CD8-positive, alpha-beta memory T cell (primary cell): ENCODE measurements at regions not wholly inside any gene's neighbourhood (a gene's known extent, or its start where the extent isn't known, plus 50 kb on each side); places are given as distances from the start of the nearest gene placed in this dataset.
A peak's percentile ranks its signal among the peaks of the same experiment; 100 is the strongest.

Source experiments
- CTCF ChIA-PET: fragments of 350-600 bp; sonication (Branson Sonifier 250); formaldehyde crosslinking; loops from one replicate; lab custom pipeline; 2021; ENCODE audit warnings: antibody characterized with exemption; lab: Charles Lee
- POLR2A ChIA-PET: fragments of 350-600 bp; sonication (Branson Sonifier 250); formaldehyde crosslinking; loops from one replicate; lab custom pipeline; 2021; ENCODE audit warnings: antibody characterized with exemption; lab: Charles Lee
- DNase-seq, 5 donors: peaks; one replicate each; pipeline versions ENCODE4 v3.0.0 to v3.0.0-alpha.2; 2020 to 2022; ENCODE audit warnings: mixed read lengths in 1 of 5
- H3K27ac ChIP-seq: one replicate; pipeline ENCODE4 v1.7.0; 2013; ENCODE audit warnings: low read depth, mild to moderate bottlenecking, low read length, moderate library complexity
- H3K27me3 ChIP-seq: 2 replicates; pipeline ENCODE4 v1.7.0; 2013; ENCODE audit warnings: low read length, mild to moderate bottlenecking; ENCODE audit not compliant: insufficient read depth, poor library complexity, severe bottlenecking
- H3K36me3 ChIP-seq: 2 replicates; pipeline ENCODE4 v1.7.0; 2013; ENCODE audit warnings: mild to moderate bottlenecking, low read length, moderate library complexity; ENCODE audit not compliant: insufficient read depth
- H3K4me1 ChIP-seq: 2 replicates; pipeline ENCODE4 v1.7.0; 2013; ENCODE audit warnings: mild to moderate bottlenecking, low read length, moderate library complexity; ENCODE audit not compliant: insufficient read depth
- H3K4me3 ChIP-seq: 2 replicates; pipeline ENCODE4 v1.7.0; 2013; ENCODE audit warnings: mild to moderate bottlenecking, low read length
- H3K9me3 ChIP-seq: 2 replicates; pipeline ENCODE4 v1.7.0; 2013; ENCODE audit warnings: mild to moderate bottlenecking, low read length
- H3K27ac Mint-ChIP-seq, 8 donors: one replicate each; pipeline ENCODE4 v1.8.0; 2020 to 2021; ENCODE audit warnings: mixed read lengths in 8 of 8, mild to moderate bottlenecking in 6 of 8, inconsistent platforms in 3 of 8, moderate library complexity in 3 of 8
- H3K27me3 Mint-ChIP-seq, 2 donors: one replicate each; pipeline ENCODE4 v1.8.0; 2020 to 2021; ENCODE audit warnings: mixed read lengths in 2 of 2, mild to moderate bottlenecking in 1 of 2, moderate library complexity in 1 of 2
- H3K36me3 Mint-ChIP-seq, 3 donors: one replicate each; pipeline ENCODE4 v1.8.0; 2020 to 2021; ENCODE audit warnings: mixed read lengths in 3 of 3, inconsistent platforms in 1 of 3, mild to moderate bottlenecking in 1 of 3
- H3K4me1 Mint-ChIP-seq, 3 donors: one replicate each; pipeline ENCODE4 v1.8.0; 2020 to 2021; ENCODE audit warnings: mixed read lengths in 3 of 3, inconsistent platforms in 1 of 3, mild to moderate bottlenecking in 1 of 3
- H3K4me3 Mint-ChIP-seq, 7 donors: one replicate each; pipeline ENCODE4 v1.8.0; 2020 to 2021; ENCODE audit warnings: mixed read lengths in 7 of 7, mild to moderate bottlenecking in 6 of 7, moderate library complexity in 4 of 7, inconsistent platforms in 2 of 7
- H3K9me3 Mint-ChIP-seq, 5 donors: one replicate each; pipeline ENCODE4 v1.8.0; 2020 to 2022; ENCODE audit warnings: mixed read lengths in 5 of 5, mild to moderate bottlenecking in 3 of 5, moderate library complexity in 2 of 5, inconsistent platforms in 1 of 5

GRCh38 chrX:131783555-131784308 lies 239.4 kb upstream of the STK26 start:
- Histone ChIP-seq H3K4me3 (no peak overlapping the region), H3K36me3 (no peaks in the 10 kb centered on the region), H3K4me1 (no peaks in the 10 kb centered on the region), H3K9me3 (no peaks in the 10 kb centered on the region), H3K27me3 (no peaks in the 10 kb centered on the region), H3K27ac (no peak overlapping the region)
- POLR2A ChIA-PET: no interaction called here
- Mint-ChIP-seq H3K9me3 (no peaks in the 10 kb centered on the region), H3K4me1 (peaks cover 0 to 15% (median 8%) of the 10 kb centered on the region in 3 donors), H3K36me3 (no peaks in the 10 kb centered on the region), H3K27me3 (no peaks in the 10 kb centered on the region), H3K4me3 (peak overlapping the region in 5 of 7 donors; percentile 32 to 83 (median 59)), H3K27ac (peak overlapping the region in 4 of 8 donors; percentile 36 to 72 (median 50))
- peak in 2 of 5 donors; percentile 81 for DNase-seq
- CTCF ChIA-PET: no interaction called here

GRCh38 chrX:131789664-131790063 lies 233.4 kb upstream of the STK26 start:
- peaks cover 0 to 20% (median 10%) of the 10 kb centered on the region in 3 donors for H3K4me1 Mint-ChIP-seq
- no peak overlapping the region for H3K4me3 Mint-ChIP-seq
- H3K36me3 ChIP-seq: no peaks in the 10 kb centered on the region
- H3K36me3 Mint-ChIP-seq: no peaks in the 10 kb centered on the region
- no peak overlapping the region for H3K27ac ChIP-seq
- no peaks in the 10 kb centered on the region for H3K4me1 ChIP-seq
- DNase-seq: no peak
- no peaks in the 10 kb centered on the region for H3K9me3 Mint-ChIP-seq
- POLR2A ChIA-PET: no interaction called here
- H3K27me3 Mint-ChIP-seq: no peaks in the 10 kb centered on the region
- H3K4me3 ChIP-seq: no peak overlapping the region
- no peaks in the 10 kb centered on the region for H3K27me3 ChIP-seq
- H3K27ac Mint-ChIP-seq: no peak overlapping the region
- CTCF ChIA-PET: no interaction called here
- no peaks in the 10 kb centered on the region for H3K9me3 ChIP-seq

DNA sequence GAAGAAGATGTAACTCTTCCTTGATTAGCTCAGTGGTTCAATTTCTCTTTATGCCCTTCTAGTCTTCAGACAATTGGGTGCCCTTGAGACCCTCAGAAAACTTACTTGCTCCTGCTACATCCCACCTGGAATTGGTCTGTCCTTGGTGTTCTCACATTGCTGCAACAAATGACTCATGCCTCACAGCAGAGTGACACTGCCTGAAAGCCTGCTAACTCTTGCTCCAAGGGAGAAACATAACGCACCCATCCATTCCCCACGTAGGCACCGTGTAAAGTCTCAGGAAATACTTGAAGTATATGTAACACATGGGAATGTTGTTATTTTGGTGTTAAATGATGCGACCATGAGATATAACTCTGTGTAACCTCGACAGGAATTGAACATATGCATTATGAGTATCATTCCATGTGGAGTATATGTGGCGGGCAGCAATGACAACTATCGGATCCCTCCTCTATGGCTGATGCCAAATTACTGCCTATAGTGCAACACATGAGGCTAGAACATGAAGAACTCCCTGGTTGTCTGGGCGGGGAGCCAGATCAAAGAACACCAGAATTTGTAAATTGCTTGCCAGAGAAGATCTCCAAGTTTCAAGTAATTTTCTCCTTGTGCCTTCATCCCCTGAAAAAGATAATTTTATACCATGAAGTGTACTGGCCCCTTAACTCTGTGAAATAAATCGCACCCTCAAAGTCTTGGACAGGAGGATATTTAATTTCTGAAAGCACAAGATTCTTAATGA lies 231.3 kb upstream of the STK26 start:
- Histone ChIP-seq H3K27ac (no peak overlapping the region), H3K9me3 (no peaks in the 10 kb centered on the region), H3K4me3 (no peak overlapping the region), H3K4me1 (no peaks in the 10 kb centered on the region), H3K27me3 (no peaks in the 10 kb centered on the region), H3K36me3 (no peaks in the 10 kb centered on the region)
- peaks cover 0 to 20% (median 10%) of the 10 kb centered on the region in 3 donors for H3K4me1 Mint-ChIP-seq
- H3K9me3 Mint-ChIP-seq: no peaks in the 10 kb centered on the region
- no peaks in the 10 kb centered on the region for H3K27me3 Mint-ChIP-seq
- H3K4me3 Mint-ChIP-seq: peak overlapping the region in 5 of 7 donors; percentile 94 to 99 (median 97)
- peak overlapping the region in 6 of 8 donors; percentile 39 to 95 (median 62) for H3K27ac Mint-ChIP-seq
- ChIA-PET POLR2A (no interaction called here), CTCF (no interaction called here)
- no peaks in the 10 kb centered on the region for H3K36me3 Mint-ChIP-seq
- no peak for DNase-seq

DNA sequence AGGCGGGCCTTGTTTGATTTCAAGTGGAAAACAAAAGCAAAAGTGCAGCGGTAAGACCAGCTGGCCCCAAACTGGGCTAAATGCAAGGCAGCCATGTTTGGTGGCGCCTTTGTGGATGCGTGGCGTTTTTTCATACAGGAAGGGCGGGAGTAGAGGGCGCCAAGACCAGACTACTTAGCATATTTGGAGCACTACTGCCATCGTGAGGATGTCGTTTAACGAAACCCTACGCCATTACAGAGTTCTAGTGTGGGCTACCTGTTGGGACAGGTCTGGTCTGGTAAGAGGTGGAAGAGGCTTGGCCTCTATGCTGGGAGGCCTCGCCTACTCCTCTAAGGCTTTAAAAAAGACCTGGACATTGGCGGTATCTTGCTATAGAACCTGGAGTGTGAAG lies 230.7 kb upstream of the STK26 start:
- H3K9me3 Mint-ChIP-seq: no peaks in the 10 kb centered on the region
- Histone ChIP-seq H3K4me3 (no peak overlapping the region), H3K36me3 (no peaks in the 10 kb centered on the region), H3K27me3 (no peaks in the 10 kb centered on the region), H3K4me1 (no peaks in the 10 kb centered on the region), H3K9me3 (no peaks in the 10 kb centered on the region), H3K27ac (no peak overlapping the region)
- no peaks in the 10 kb centered on the region for H3K36me3 Mint-ChIP-seq
- peak overlapping the region in 6 of 8 donors; percentile 91 to 98 (median 94) for H3K27ac Mint-ChIP-seq
- ChIA-PET POLR2A (no interaction called here), CTCF (no interaction called here)
- DNase-seq: peak in 2 of 5 donors; percentile 88 to 91
- no peaks in the 10 kb centered on the region for H3K27me3 Mint-ChIP-seq
- H3K4me1 Mint-ChIP-seq: peaks cover 0 to 20% (median 10%) of the 10 kb centered on the region in 3 donors
- peak overlapping the region in 5 of 7 donors; percentile 94 to 99 (median 97) for H3K4me3 Mint-ChIP-seq

GRCh38 chrX:131792789-131793462 lies 230.2 kb upstream of the STK26 start:
- Mint-ChIP-seq H3K9me3 (no peaks in the 10 kb centered on the region), H3K4me3 (peak overlapping the region in 5 of 7 donors; percentile 94 to 99 (median 97)), H3K36me3 (no peaks in the 10 kb centered on the region), H3K27me3 (no peaks in the 10 kb centered on the region), H3K27ac (peak overlapping the region in 6 of 8 donors; percentile 91 to 98 (median 94)), H3K4me1 (peaks cover 0 to 20% (median 10%) of the 10 kb centered on the region in 3 donors)
- Histone ChIP-seq H3K27ac (no peak overlapping the region), H3K9me3 (no peaks in the 10 kb centered on the region), H3K4me1 (no peaks in the 10 kb centered on the region), H3K36me3 (no peaks in the 10 kb centered on the region), H3K4me3 (no peak overlapping the region), H3K27me3 (no peaks in the 10 kb centered on the region)
- CTCF ChIA-PET: no interaction called here
- DNase-seq: peak in 2 of 5 donors; percentile 87
- POLR2A ChIA-PET: no interaction called here

GRCh38 chrX:131795442-131796229 lies 227.5 kb upstream of the STK26 start:
- no peak overlapping the region for H3K4me3 Mint-ChIP-seq
- ChIA-PET POLR2A (no interaction called here), CTCF (no interaction called here)
- Histone ChIP-seq H3K27me3 (no peaks in the 10 kb centered on the region), H3K27ac (no peak overlapping the region), H3K9me3 (no peaks in the 10 kb centered on the region), H3K36me3 (no peaks in the 10 kb centered on the region), H3K4me3 (no peak overlapping the region), H3K4me1 (no peaks in the 10 kb centered on the region)
- no peaks in the 10 kb centered on the region for H3K36me3 Mint-ChIP-seq
- no peak for DNase-seq
- H3K27ac Mint-ChIP-seq: no peak overlapping the region
- peaks cover 0 to 20% (median 10%) of the 10 kb centered on the region in 3 donors for H3K4me1 Mint-ChIP-seq
- H3K9me3 Mint-ChIP-seq: no peaks in the 10 kb centered on the region
- no peaks in the 10 kb centered on the region for H3K27me3 Mint-ChIP-seq

- CTCF ChIA-PET: no interaction called here
Measured at GRCh38 chrX:131801066-131801465, 222.0 kb upstream of the STK26 start.

More at GRCh38 chrX:131801066-131801465, 222.0 kb upstream of the STK26 start:
- Histone ChIP-seq H3K4me1 (no peaks in the 10 kb centered on the region), H3K4me3 (no peak overlapping the region), H3K27ac (no peak overlapping the region), H3K9me3 (no peaks in the 10 kb centered on the region), H3K27me3 (no peaks in the 10 kb centered on the region), H3K36me3 (no peaks in the 10 kb centered on the region)
- POLR2A ChIA-PET: no interaction called here
- Mint-ChIP-seq H3K27me3 (peaks cover 0 to 3% of the 10 kb centered on the region in 2 donors), H3K27ac (no peak overlapping the region), H3K9me3 (peaks cover 0 to 2% (median 0%) of the 10 kb centered on the region in 5 donors), H3K4me1 (peaks cover 0 to 12% (median 10%) of the 10 kb centered on the region in 3 donors), H3K4me3 (no peak overlapping the region), H3K36me3 (no peaks in the 10 kb centered on the region)
- no peak for DNase-seq
